Choroid plexus epithelial cell (primary cell): ENCODE measurements at regions not wholly inside any gene's neighbourhood (a gene's known extent, or its start where the extent isn't known, plus 50 kb on each side); places are given as distances from the start of the nearest gene placed in this dataset.
"Not testable (repeated sequence)": the region's sequence is repeated elsewhere in the genome, so short reads cannot be mapped to it uniquely, and the experiment has no call there.

Experiments
- DNase-seq: peaks from one replicate; pipeline ENCODE4 v3.0.0-alpha.2; 2010; ENCODE audit warnings: low read depth
- H3K4me3 ChIP-seq: 2 replicates; pipeline ENCODE4 v1.5.1; 2011; ENCODE audit warnings: low read depth, mild to moderate bottlenecking, control low read depth, low read length, moderate library complexity

GRCh38 chr21:10361214-10361736 lies 160.1 kb upstream of the TPTE start:
- DNase-seq: not testable (repeated sequence)

GRCh38 chr21:10362816-10363215 lies 158.6 kb upstream of the TPTE start:
- DNase-seq, H3K4me3 ChIP-seq: not testable (repeated sequence)

More at GRCh38 chr21:10361214-10361736, 160.1 kb upstream of the TPTE start:
- not testable (repeated sequence) for H3K4me3 ChIP-seq

DNA sequence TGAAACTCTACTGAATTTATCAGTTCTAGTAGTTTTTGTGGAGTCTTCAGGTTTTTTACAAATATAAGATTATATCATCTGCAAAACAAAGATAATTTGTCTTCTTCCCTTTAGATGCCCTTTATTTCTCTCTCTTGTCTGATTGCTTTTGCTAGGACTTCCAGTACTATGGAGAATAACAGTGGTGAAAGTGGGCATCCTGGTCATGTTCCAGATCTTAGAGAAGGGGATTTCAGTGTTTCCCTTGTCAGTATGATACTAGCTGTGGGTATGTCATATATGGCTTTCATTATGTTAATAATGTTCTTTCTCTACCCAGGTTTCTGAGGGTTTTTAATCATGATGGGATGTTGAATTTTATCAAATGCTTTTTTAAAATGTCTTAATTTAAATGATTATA lies 158.1 kb upstream of the TPTE start:
- not testable (repeated sequence) for H3K4me3 ChIP-seq, DNase-seq

DNA sequence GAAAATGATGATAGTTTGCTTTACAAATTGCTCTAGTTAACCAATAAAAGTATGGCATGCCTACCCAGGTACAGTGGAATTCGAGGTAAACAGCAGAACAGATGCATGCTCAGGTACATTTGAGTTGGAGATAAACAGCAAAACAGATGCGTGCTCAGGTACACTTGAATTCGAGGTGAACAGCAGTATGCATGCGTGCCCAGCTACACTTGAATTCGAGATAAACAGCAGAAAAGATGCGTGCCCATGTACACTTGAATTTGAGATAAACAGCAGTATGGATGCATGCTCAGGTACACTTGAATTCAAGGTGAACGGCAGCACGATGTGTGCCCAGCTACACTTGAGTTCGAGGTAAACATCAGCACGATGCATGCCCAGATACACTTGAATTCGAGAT lies 155.2 kb upstream of the TPTE start:
- not testable (repeated sequence) for DNase-seq, H3K4me3 ChIP-seq

DNA sequence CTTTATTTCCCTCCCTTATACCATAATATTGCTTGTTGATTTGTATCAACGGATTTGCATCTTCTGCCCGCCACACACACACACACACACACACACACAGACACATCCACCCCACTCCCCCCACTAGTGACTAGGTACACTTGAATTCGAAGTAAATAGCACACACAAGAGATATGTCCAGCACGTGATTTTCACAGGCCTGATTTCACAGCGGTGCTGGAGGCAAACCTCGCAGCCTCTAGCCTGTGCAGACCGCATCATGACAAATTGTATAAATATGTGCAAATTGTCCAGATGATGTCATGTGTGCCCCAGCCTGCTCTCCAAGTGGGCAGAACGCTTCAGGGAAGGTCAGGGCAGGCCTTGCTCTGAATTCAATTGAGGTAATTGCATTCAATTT lies 153.8 kb upstream of the TPTE start:
- not testable (repeated sequence) for H3K4me3 ChIP-seq, DNase-seq

- DNase-seq, H3K4me3 ChIP-seq: not testable (repeated sequence)
Observed at GRCh38 chr21:10368323-10368798, 153.0 kb upstream of the TPTE start.

GRCh38 chr21:10369289-10369688 lies 152.1 kb upstream of the TPTE start:
- DNase-seq, H3K4me3 ChIP-seq: not testable (repeated sequence)

DNA sequence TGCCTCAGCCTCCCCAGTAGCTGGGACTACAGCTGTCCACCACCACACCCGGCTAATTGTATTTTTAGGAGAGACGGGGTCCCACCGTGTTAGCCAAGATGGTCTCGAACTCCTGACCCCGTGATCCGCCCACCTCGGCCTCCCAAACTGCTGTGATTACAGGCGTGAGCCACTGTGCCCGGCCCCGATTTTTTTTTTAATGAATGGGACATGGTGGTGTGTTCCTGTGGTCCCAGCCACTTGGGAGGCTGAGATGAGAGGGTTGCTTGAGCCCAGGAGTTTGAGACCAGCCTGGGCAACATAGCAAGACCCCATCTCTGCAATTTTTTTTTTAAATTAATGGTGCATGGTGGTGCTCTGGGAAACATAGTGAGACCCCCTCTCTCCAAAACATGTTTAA lies 143.6 kb upstream of the TPTE start:
- H3K4me3 ChIP-seq, DNase-seq: not testable (repeated sequence)

DNA sequence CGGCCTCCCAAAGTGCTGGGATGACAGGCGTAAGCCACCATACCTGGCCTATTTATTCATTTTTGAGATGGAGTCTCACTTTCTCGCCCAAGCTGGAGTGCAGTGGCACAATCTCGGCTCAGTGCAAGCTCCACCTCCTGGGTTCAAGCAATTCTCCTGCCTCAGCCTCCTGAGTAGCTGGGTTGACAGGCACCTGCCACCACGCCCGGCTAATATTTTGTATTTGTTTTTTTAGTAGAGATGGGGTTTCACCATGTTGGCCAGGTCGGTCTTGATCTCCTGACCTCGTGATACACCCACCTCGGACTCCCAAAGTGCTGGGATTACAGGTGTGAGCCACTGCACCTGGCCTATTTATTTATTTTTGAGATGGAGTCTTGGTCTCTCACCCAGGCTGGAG lies 141.6 kb upstream of the TPTE start:
- DNase-seq, H3K4me3 ChIP-seq: not testable (repeated sequence)

DNA sequence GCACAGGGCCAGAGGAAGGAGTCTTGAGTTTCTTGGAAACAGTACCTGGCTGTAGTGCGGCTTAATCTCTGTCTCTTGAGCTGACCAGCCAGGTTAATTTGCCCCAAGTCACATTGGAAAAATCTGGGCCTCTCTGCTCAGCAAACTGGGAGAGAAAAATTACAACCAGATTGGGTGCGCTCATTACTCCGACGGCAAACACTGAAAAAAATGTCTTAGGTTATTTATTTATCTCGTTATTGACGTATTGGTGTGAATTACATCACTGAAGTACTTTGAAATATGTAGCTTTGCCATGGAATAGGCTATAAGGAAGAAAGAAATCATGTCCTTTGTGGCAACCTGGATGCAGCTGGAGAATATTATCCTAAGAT lies 139.7 kb upstream of the TPTE start:
- not testable (repeated sequence) for DNase-seq, H3K4me3 ChIP-seq

GRCh38 chr21:10382135-10382534 lies 139.2 kb upstream of the TPTE start:
- DNase-seq, H3K4me3 ChIP-seq: not testable (repeated sequence)

GRCh38 chr21:10382580-10382979 lies 138.8 kb upstream of the TPTE start:
- not testable (repeated sequence) for DNase-seq, H3K4me3 ChIP-seq

DNA sequence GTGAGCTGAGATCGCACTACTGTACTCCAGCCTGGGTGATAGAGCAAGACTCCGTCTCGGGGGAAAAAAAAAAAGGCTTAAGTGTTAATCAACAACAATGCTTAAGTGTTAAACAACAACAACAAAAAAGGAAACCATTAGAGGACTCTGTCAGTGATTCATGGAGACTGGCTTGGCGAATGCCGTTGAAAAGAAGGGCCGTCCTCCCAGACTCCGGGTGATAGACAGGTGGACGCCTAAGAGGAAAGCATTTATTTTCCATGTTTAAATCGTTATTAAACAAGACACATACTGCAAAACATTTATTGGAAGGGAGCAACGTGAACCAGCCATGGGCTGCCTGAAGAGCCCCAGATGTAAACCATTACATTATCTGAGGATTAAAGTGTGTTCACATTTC lies 137.8 kb upstream of the TPTE start:
- DNase-seq, H3K4me3 ChIP-seq: not testable (repeated sequence)

DNA sequence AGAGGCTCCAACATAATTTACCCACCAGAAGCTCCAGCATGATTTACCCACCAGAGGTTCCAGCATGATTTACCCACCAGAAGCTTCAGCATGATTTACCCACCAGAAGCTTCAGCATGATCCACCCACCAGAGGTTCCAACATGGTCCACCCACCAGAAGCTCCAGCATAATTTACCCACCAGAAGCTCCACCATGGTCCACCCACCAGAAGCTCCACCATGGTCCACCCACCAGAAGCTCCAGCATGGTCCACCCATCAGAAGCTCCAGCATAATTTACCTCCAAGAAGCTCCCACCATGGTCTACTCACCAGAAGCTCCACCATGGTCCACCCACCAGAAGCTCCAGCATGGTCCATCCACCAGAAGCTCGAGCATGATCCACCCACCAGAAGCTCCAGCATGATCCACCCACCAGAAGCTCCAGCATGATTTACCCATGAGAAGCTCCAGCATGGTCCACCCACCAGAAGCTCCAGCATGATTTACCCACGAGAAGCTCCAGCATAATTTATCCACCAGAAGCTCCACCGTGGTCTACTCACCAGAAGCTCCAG lies 137.0 kb upstream of the TPTE start:
- not testable (repeated sequence) for DNase-seq, H3K4me3 ChIP-seq

DNA sequence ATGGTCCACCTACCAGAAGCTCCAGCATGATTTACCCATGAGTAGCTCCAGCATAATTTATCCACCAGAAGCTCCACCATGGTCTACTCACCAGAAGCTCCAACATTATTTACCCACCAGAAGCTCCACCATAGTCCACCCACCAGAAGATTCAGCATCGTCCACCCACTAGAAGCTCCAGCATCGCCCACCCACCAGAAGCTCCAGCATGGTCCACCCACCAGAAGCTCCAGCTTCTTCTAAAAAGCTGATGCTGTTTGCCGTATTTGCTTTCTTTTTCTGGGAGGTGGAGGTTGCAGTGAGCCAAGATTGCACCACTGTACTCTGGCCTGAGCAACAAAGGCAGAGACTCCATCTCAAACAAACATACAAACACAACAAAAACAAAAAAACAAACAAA lies 136.2 kb upstream of the TPTE start:
- DNase-seq, H3K4me3 ChIP-seq: not testable (repeated sequence)

- H3K4me3 ChIP-seq, DNase-seq: not testable (repeated sequence)
Observed at GRCh38 chr21:10385898-10386527, 135.4 kb upstream of the TPTE start.

GRCh38 chr21:10387692-10388450 lies 133.5 kb upstream of the TPTE start:
- not testable (repeated sequence) for DNase-seq, H3K4me3 ChIP-seq

DNA sequence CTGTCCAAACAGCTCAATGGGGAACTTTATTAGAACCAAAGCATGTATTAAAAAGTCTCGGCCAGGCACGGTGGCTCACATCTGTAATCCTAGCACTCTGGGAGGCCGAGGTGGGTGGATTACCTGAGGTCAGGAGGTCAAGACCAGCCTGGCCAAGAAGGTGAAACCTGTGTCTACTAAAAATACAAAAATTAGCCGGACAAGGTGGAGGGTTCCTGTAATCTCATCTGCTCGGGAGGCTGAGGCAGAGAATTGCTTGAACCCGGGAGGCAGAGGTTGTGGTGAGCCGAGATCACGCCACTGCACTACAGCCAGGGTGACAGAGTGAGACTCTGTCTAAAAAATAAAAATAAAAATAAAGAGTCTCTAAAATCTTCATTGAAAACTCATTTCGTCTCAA lies 132.8 kb upstream of the TPTE start:
- not testable (repeated sequence) for H3K4me3 ChIP-seq

DNA sequence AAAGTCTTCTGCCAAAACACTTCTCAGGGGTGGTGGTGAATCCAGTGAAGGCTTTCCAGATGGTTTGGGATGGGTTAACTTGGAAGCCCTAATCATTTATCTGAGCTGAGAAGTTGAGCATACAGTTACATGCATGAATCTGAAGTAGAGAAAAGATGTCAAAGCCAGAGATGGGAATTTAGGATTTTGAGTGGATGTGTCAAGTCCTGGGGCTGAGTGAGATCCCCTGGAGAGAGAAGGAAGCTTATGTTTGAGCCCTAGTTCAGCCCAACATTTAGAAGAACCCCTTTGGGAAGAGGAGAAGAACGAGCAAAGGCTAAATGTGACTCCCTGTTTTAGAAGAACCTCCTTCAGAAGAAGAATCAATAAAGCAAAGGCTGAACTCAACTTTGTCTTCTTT lies 129.1 kb upstream of the TPTE start:
- not testable (repeated sequence) for H3K4me3 ChIP-seq

More for the DNA sequence above, 132.8 kb upstream of the TPTE start:
- DNase-seq: not testable (repeated sequence)

GRCh38 chr21:10395963-10396362 lies 125.4 kb upstream of the TPTE start:
- DNase-seq, H3K4me3 ChIP-seq: not testable (repeated sequence)

More for the DNA sequence above, 129.1 kb upstream of the TPTE start:
- DNase-seq: not testable (repeated sequence)
